ENCODE measurements at regions not wholly inside any gene's neighbourhood (a gene's known extent, or its start where the extent isn't known, plus 50 kb on each side); places are given as distances from the start of the nearest gene placed in this dataset.
"Not testable (repeated sequence)": the region's sequence is repeated elsewhere in the genome, so short reads cannot be mapped to it uniquely, and the experiment has no call there.

DNA sequence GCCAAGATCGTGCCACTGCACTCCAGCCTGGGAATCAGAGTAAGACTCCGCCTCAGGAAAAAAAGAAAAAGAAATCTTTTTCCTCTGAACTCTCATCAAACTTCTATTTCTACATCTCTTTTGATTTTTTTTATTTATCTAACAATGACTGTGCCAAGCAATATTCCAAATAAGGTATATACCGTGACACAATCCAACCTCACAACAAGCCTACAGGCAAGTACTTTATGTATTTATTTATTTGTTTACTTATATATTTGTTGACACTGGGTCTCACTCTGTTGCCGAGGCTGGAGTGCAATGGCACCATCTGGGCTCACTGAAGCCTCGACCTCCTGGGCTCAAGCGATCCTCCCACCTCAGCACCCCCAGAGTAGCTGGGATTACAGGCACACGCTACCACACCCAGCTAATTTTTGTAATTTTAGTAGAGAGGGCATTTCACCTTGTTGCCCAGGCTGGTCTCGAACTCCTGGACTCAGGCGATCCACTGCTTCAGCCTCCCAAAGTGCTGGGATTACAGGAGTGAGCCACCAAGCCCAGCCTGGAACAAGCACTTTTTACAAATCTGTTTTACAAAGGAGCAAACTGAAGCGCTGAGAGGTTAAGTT, 94.9 kb upstream of the CHD2 start:
- H3K27me3 Mint-ChIP-seq (ENCODE audit: insufficient read depth, low read depth, poor library complexity), result peaks cover 9% of the 10 kb centered on the region
- Histone ChIP-seq H3K36me3 (ENCODE audit: insufficient read depth) (no peaks in the 10 kb centered on the region), H3K9me2 (ENCODE audit: insufficient read depth) (peaks cover 3% of the 10 kb centered on the region; the same call in 1 of the 2 replicates), H3K4me2 (no peak overlapping the region), H3K79me2 (replicated peaks; ENCODE audit: insufficient read depth) (no peaks in the 10 kb centered on the region), H3K4me1 (ENCODE audit: insufficient read depth) (peaks cover 10% of the 10 kb centered on the region; the same call in 1 of the 2 replicates), H4K20me1 (replicated peaks; ENCODE audit: insufficient read depth) (no peaks in the 10 kb centered on the region), H3K4me3 (no peak overlapping the region), H3K27me3 (ENCODE audit: insufficient read depth) (no peaks in the 10 kb centered on the region), H3F3A (replicated peaks; ENCODE audit: low read depth) (no peaks in the 10 kb centered on the region; the same call in 1 of the 2 replicates), H3K27ac (ENCODE audit: low read depth) (no peak overlapping the region), H2AFZ (no peak overlapping the region)
- H3K4me3 Mint-ChIP-seq, result no peak overlapping the region
- H3K36me3 Mint-ChIP-seq (ENCODE audit: low read depth), result peaks cover 4% of the 10 kb centered on the region; the same call in 1 of the 3 replicates
- ATAC-seq (no peak), DNase-seq (ENCODE audit: low spot score) (no peak)
- H3K27ac Mint-ChIP-seq, result no peak overlapping the region
- TF ChIP-seq POLR2AphosphoS5 (IDR thresholded peaks at IDR 0.05; ENCODE audit: low read depth) (no peak), JUNB (IDR thresholded peaks at IDR 0.05; ENCODE audit: unreplicated experiment) (no peak), ZNF114 (CRISPR knock-in tag; IDR thresholded peaks at IDR 0.05) (no peak), STAT1 (IDR thresholded peaks at IDR 0.05; ENCODE audit: unreplicated experiment) (no peak), EZH2phosphoT487 (IDR thresholded peaks at IDR 0.05; ENCODE audit: unreplicated experiment) (no peak)
- TF ChIP-seq, protein P1, sequence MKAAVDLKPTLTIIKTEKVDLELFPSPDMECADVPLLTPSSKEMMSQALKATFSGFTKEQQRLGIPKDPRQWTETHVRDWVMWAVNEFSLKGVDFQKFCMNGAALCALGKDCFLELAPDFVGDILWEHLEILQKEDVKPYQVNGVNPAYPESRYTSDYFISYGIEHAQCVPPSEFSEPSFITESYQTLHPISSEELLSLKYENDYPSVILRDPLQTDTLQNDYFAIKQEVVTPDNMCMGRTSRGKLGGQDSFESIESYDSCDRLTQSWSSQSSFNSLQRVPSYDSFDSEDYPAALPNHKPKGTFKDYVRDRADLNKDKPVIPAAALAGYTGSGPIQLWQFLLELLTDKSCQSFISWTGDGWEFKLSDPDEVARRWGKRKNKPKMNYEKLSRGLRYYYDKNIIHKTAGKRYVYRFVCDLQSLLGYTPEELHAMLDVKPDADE (IDR thresholded peaks at IDR 0.05), result no peak
- peaks cover 15% of the 10 kb centered on the region for H3K4me1 Mint-ChIP-seq
- H3K9me3 Mint-ChIP-seq, result no peaks in the 10 kb centered on the region; the same call in 2 of the 3 replicates

DNA sequence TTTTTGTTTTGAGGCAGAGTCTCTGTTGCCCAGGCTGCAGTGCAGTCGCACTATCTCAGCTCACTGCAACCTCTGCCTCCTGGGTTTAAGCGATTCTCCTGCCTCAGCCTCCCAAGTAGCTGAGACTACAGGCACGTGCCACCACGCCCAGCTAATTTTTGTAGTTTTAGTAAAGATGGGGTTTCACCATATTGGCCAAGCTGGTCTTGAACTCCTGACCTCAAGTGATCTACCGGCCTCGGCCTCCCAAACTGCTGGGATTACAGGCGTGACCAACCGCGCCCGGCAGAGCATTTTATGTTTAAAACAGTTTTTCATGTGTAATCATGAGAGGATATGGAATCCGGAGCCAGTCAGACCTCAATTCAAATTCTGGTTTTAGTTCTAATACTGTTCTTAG, 94.0 kb upstream of the CHD2 start:
- not testable (repeated sequence) for H2AFZ ChIP-seq; H3K79me2 ChIP-seq (replicated peaks; ENCODE audit: insufficient read depth); H3K36me3 ChIP-seq (ENCODE audit: insufficient read depth); H3K4me2 ChIP-seq; H4K20me1 ChIP-seq (replicated peaks; ENCODE audit: insufficient read depth); H3K27ac Mint-ChIP-seq; H3K9me3 Mint-ChIP-seq; H3K36me3 Mint-ChIP-seq (ENCODE audit: low read depth); H3K9me2 ChIP-seq (ENCODE audit: insufficient read depth); H3F3A ChIP-seq (replicated peaks; ENCODE audit: low read depth); H3K27ac ChIP-seq (ENCODE audit: low read depth); H3K4me3 Mint-ChIP-seq; H3K27me3 ChIP-seq (ENCODE audit: insufficient read depth); H3K4me3 ChIP-seq; ATAC-seq; DNase-seq (ENCODE audit: low spot score); H3K27me3 Mint-ChIP-seq (ENCODE audit: insufficient read depth, low read depth, poor library complexity)
- peaks cover 17% of the 10 kb centered on the region for H3K4me1 ChIP-seq (ENCODE audit: insufficient read depth)
- peaks cover 24% of the 10 kb centered on the region for H3K4me1 Mint-ChIP-seq

DNA sequence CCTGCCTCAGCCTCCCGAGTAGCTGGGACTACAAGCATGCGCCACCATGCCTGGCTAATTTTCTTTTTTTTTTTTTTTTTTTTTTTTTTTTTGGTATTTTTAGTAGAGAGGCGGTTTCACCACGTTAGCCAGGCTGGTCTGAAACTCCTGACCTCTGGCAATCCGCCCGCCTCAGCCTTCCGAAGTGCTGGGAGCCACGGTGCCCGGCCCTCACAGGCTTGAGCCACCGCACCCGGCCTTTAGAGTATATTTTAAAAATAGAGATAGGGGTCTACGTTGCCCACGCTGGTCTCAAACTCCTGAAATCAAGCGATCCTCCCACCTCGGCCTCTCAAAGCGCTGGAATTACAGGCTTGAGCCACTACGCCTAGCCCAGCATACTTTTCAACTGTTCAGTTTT, 93.4 kb upstream of the CHD2 start:
- Histone ChIP-seq H4K20me1 (replicated peaks; ENCODE audit: insufficient read depth) (no peaks in the 10 kb centered on the region), H2AFZ (no peak overlapping the region), H3K27ac (ENCODE audit: low read depth) (no peak overlapping the region), H3K4me2 (no peak overlapping the region), H3K27me3 (ENCODE audit: insufficient read depth) (no peaks in the 10 kb centered on the region), H3K79me2 (replicated peaks; ENCODE audit: insufficient read depth) (no peaks in the 10 kb centered on the region), H3K9me2 (ENCODE audit: insufficient read depth) (peaks cover 1% of the 10 kb centered on the region; the same call in 1 of the 2 replicates), H3K4me3 (no peak overlapping the region), H3F3A (replicated peaks; ENCODE audit: low read depth) (no peaks in the 10 kb centered on the region; the same call in 1 of the 2 replicates), H3K36me3 (ENCODE audit: insufficient read depth) (no peaks in the 10 kb centered on the region), H3K4me1 (ENCODE audit: insufficient read depth) (peaks cover 23% of the 10 kb centered on the region)
- Mint-ChIP-seq H3K4me1 (peaks cover 28% of the 10 kb centered on the region), H3K27ac (no peak overlapping the region), H3K9me3 (no peaks in the 10 kb centered on the region; the same call in 2 of the 3 replicates), H3K36me3 (ENCODE audit: low read depth) (peaks cover 4% of the 10 kb centered on the region; the same call in 1 of the 3 replicates), H3K27me3 (ENCODE audit: insufficient read depth, low read depth, poor library complexity) (peaks cover 9% of the 10 kb centered on the region), H3K4me3 (no peak overlapping the region)
- no peak for DNase-seq (ENCODE audit: low spot score)
- no peak for ATAC-seq
- TF ChIP-seq CREB1 (CRISPR knock-in tag; IDR thresholded peaks at IDR 0.05; ENCODE audit: low read depth) (no peak), EZH2phosphoT487 (IDR thresholded peaks at IDR 0.05; ENCODE audit: unreplicated experiment) (no peak), ZNF331 (CRISPR knock-in tag; IDR thresholded peaks at IDR 0.05; ENCODE audit: low read depth) (no peak)
- TF ChIP-seq, protein P2, sequence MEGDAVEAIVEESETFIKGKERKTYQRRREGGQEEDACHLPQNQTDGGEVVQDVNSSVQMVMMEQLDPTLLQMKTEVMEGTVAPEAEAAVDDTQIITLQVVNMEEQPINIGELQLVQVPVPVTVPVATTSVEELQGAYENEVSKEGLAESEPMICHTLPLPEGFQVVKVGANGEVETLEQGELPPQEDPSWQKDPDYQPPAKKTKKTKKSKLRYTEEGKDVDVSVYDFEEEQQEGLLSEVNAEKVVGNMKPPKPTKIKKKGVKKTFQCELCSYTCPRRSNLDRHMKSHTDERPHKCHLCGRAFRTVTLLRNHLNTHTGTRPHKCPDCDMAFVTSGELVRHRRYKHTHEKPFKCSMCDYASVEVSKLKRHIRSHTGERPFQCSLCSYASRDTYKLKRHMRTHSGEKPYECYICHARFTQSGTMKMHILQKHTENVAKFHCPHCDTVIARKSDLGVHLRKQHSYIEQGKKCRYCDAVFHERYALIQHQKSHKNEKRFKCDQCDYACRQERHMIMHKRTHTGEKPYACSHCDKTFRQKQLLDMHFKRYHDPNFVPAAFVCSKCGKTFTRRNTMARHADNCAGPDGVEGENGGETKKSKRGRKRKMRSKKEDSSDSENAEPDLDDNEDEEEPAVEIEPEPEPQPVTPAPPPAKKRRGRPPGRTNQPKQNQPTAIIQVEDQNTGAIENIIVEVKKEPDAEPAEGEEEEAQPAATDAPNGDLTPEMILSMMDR (conservative IDR thresholded peaks at IDR 0.05; ENCODE audit: low read depth in 2 of 2), result no peak

Data from GM23338 (cell line).